ENCODE measurements at regions not wholly inside any gene's neighbourhood (a gene's known extent, or its start where the extent isn't known, plus 50 kb on each side); places are given as distances from the start of the nearest gene placed in this dataset.
"Not testable (repeated sequence)": the region's sequence is repeated elsewhere in the genome, so short reads cannot be mapped to it uniquely, and the experiment has no call there.

- not testable (repeated sequence) for TF ChIP-seq CTCF, POLR2A, POLR2AphosphoS5, EP300 (IDR thresholded peaks at IDR 0.05)
These were observed 63.8 kb downstream of the HOXC4 start for GRCh38 chr12:54117392-54117791.
